Mucosa of stomach (tissue), 1 donor: ENCODE measurements at regions not wholly inside any gene's neighbourhood (a gene's known extent, or its start where the extent isn't known, plus 50 kb on each side); places are given as distances from the start of the nearest gene placed in this dataset.

Experiments used
- H3K27me3 ChIP-seq: one replicate; pipeline ENCODE4 v1.7.0; 2013; ENCODE audit warnings: mild to moderate bottlenecking, low read length; ENCODE audit not compliant: control insufficient read depth, insufficient read depth
- H3K36me3 ChIP-seq: one replicate; pipeline ENCODE4 v1.7.0; 2013; ENCODE audit warnings: low read length; ENCODE audit not compliant: control insufficient read depth, insufficient read depth
- H3K4me1 ChIP-seq: one replicate; pipeline ENCODE4 v1.7.0; 2013; ENCODE audit warnings: mild to moderate bottlenecking, low read length; ENCODE audit not compliant: control insufficient read depth, insufficient read depth
- H3K4me3 ChIP-seq: one replicate; pipeline ENCODE4 v1.7.0; 2013; ENCODE audit warnings: low read length
- H3K9ac ChIP-seq: one replicate; pipeline ENCODE4 v1.7.0; 2013; ENCODE audit warnings: mild to moderate bottlenecking, low read length, moderate library complexity
- H3K9me3 ChIP-seq: one replicate; pipeline ENCODE4 v1.7.0; 2013; ENCODE audit warnings: mild to moderate bottlenecking, low read length, moderate library complexity; ENCODE audit not compliant: control insufficient read depth
- donor health status: Pancreatic carcinoma.

- Histone ChIP-seq H3K9ac (no peak overlapping the region), H3K36me3 (no peaks in the 10 kb centered on the region), H3K27me3 (peaks cover 4% of the 10 kb centered on the region), H3K4me1 (no peaks in the 10 kb centered on the region), H3K9me3 (no peaks in the 10 kb centered on the region), H3K4me3 (no peak overlapping the region)
Measured at GRCh38 chr2:2708575-2709430, 377.7 kb upstream of the MYT1L start.

- no peak overlapping the region for H3K4me3 ChIP-seq
- H3K4me1 ChIP-seq: no peaks in the 10 kb centered on the region
- no peak overlapping the region for H3K9ac ChIP-seq
- H3K36me3 ChIP-seq: no peaks in the 10 kb centered on the region
- H3K27me3 ChIP-seq: no peaks in the 10 kb centered on the region
- no peaks in the 10 kb centered on the region for H3K9me3 ChIP-seq
Measured at GRCh38 chr2:2707206-2707991, 376.3 kb upstream of the MYT1L start.

DNA sequence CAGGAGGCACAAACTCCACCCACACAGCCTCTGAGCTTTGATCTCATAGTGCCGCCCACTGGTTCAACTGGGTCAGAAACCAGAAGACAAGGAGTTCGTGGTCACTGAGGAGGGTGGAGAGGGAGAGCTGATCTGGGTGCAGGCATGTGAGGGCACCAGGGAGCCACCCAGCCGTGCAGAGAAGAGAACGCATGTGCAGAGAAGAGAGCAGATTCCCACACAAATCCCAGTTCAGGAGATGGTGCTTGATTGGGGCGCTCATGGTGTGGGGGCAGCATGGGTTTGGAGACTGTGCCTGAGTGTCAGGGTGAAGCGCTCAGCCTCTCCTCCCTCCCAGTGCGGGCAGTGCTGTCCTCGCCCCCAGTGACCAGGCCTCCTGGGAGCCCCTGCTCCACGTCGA lies 375.2 kb upstream of the MYT1L start:
- no peaks in the 10 kb centered on the region for H3K9me3 ChIP-seq
- no peak overlapping the region for H3K9ac ChIP-seq
- H3K4me1 ChIP-seq: no peaks in the 10 kb centered on the region
- no peaks in the 10 kb centered on the region for H3K27me3 ChIP-seq
- H3K4me3 ChIP-seq: no peak overlapping the region
- H3K36me3 ChIP-seq: no peaks in the 10 kb centered on the region

DNA sequence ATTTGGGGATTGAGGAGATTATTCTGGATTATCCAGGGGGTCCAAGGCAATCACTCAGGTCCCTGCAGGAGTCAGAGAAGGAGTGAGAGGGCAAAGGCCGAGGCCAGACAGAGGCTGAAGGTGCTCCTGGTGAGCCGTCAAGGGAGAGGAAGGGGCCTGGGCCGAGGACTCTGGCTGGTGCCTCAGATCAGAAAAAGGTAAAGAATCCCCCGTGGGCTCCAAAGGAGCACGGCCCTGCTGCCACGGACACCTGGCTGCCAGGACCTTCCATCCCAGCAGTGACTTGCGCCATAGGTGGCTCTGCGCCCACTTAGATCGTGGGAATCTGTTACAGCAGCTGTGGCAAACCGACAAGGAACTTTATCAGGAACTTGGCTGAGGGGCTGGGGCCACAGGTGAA lies 374.8 kb upstream of the MYT1L start:
- Histone ChIP-seq H3K4me3 (no peak overlapping the region), H3K27me3 (no peaks in the 10 kb centered on the region), H3K9ac (no peak overlapping the region), H3K9me3 (no peaks in the 10 kb centered on the region), H3K36me3 (no peaks in the 10 kb centered on the region), H3K4me1 (no peaks in the 10 kb centered on the region)

DNA sequence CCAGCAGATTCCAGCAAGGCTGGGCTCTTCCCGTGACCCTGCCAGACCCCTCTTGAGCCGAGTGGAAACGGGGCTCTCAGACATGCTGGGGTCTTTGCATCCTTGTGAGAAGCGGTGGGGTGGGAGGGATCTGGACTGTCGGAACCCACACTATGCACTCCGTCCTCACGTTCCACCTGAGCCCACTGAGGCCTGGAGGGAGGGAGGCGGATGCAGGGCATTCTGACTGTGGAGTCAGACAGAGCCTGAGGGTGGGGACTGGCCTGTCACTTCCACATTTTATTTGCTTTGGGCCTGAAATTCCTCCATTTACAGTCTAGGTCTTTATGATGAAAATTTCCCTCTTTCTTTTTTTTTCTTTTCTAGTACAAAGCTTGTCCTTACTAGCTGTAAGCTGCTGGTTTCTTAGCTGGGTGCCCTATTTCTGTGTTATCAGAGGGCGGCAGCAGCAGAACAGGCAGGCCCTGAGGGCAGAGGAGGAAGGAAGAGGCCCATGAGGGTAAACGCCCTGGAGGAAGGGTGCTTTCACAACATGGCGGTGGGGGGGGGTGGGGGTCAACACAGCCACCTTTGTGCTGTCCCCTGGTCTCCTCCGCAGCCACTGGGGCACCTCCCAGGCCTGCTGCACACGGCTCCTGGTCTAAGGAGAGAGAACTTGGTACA lies 373.5 kb upstream of the MYT1L start:
- no peaks in the 10 kb centered on the region for H3K27me3 ChIP-seq
- no peaks in the 10 kb centered on the region for H3K9me3 ChIP-seq
- H3K9ac ChIP-seq: no peak overlapping the region
- no peaks in the 10 kb centered on the region for H3K4me1 ChIP-seq
- H3K4me3 ChIP-seq: no peak overlapping the region
- no peaks in the 10 kb centered on the region for H3K36me3 ChIP-seq

- Histone ChIP-seq H3K4me1 (no peaks in the 10 kb centered on the region), H3K9me3 (no peaks in the 10 kb centered on the region), H3K4me3 (no peak overlapping the region), H3K27me3 (no peaks in the 10 kb centered on the region), H3K9ac (no peak overlapping the region), H3K36me3 (no peaks in the 10 kb centered on the region)
Measured at GRCh38 chr2:2703762-2704427, 372.8 kb upstream of the MYT1L start.

DNA sequence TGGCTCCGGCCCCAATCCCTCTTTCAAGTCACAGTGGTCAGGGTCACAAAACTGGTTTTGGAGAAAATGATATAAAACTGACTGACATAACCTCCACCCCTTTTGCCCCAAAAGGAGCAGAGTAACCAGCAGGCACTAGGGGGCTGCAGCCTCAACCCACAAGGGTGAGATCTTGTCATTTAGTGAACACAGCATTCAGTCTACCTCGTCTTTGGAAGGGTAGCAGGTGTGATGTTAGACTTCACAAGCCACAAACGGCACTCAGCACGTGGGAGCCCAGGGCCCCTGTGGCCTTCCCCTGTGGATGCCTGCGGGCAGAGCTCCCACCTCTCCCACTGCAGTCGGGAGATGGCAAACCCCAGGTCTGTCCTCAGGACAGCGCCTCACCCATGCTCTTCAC lies 372.1 kb upstream of the MYT1L start:
- Histone ChIP-seq H3K4me3 (no peak overlapping the region), H3K9ac (no peak overlapping the region), H3K9me3 (no peaks in the 10 kb centered on the region), H3K4me1 (no peaks in the 10 kb centered on the region), H3K27me3 (no peaks in the 10 kb centered on the region), H3K36me3 (no peaks in the 10 kb centered on the region)

DNA sequence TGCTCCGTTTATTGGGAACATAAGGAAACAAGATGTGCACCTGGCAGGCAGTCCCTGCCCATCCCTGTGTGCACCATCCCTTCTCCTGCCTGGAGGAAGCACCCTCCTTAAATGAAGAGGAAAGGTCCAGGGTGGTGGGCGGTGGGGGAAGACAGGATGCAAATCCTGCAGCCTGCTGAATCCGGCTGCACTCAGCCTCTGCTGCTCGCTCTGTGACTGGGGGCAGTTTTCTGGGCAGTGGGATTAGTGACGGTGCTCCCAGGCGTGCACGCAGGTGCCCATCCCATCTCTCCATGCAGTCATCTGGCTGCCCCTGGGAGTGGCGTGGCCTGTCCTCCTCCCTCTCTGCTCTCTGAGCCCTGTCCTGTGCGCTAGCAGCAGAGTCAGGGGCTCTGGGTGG lies 371.3 kb upstream of the MYT1L start:
- Histone ChIP-seq H3K36me3 (no peaks in the 10 kb centered on the region), H3K9me3 (no peaks in the 10 kb centered on the region), H3K9ac (no peak overlapping the region), H3K4me1 (no peaks in the 10 kb centered on the region), H3K27me3 (no peaks in the 10 kb centered on the region), H3K4me3 (no peak overlapping the region)

DNA sequence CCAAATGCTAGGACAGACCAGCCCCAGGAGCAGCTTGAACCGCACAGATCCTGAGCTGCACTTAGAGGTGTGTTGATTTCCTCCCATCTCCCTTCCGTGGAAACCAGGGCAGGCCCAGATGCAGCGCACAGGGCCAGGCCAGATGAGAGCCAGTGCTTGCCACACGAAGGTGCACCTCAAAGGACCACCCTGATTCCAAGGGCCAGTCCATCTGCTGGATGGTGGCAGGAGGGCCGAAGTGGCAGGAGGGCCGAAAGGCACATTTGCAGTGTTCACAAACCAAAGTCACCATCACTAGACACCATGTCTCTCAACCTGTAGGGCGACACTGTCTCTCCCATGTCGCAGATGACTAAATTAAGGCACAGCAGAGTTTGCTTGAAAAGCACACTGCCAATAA lies 370.7 kb upstream of the MYT1L start:
- no peak overlapping the region for H3K9ac ChIP-seq
- no peak overlapping the region for H3K4me3 ChIP-seq
- H3K4me1 ChIP-seq: no peaks in the 10 kb centered on the region
- H3K9me3 ChIP-seq: no peaks in the 10 kb centered on the region
- no peaks in the 10 kb centered on the region for H3K27me3 ChIP-seq
- no peaks in the 10 kb centered on the region for H3K36me3 ChIP-seq

DNA sequence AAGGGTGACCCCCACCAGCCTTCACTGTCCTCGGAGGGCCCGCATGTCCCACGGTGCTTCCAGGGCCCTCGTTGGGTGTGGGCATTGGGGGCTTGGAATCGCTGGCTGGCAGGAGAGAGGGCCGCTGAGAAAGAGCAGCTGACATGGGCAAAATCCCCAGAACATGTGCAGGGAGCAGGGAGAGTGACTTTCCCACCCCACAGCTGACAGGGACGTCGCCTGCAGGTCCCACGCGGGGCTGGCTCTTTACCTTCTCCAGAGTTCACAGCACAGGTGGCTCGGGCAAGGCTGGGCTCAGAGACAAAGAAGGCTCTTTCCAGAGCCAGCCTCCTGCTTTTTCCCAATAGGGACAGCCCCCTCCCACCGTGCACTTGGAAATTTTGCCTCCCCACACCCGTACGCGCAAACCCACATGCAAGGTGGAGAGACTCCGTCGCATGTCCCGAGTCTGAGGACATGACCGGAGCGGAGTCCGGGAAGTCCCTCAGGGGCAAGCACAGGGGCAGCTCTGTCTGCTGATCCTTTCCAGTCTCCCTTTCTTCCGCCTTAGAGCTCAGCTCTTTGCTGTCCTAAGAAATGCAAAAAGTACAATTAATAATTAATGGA lies 370.2 kb upstream of the MYT1L start:
- H3K9ac ChIP-seq: no peak overlapping the region
- H3K4me1 ChIP-seq: no peaks in the 10 kb centered on the region
- no peaks in the 10 kb centered on the region for H3K9me3 ChIP-seq
- no peaks in the 10 kb centered on the region for H3K27me3 ChIP-seq
- H3K36me3 ChIP-seq: no peaks in the 10 kb centered on the region
- no peak overlapping the region for H3K4me3 ChIP-seq

DNA sequence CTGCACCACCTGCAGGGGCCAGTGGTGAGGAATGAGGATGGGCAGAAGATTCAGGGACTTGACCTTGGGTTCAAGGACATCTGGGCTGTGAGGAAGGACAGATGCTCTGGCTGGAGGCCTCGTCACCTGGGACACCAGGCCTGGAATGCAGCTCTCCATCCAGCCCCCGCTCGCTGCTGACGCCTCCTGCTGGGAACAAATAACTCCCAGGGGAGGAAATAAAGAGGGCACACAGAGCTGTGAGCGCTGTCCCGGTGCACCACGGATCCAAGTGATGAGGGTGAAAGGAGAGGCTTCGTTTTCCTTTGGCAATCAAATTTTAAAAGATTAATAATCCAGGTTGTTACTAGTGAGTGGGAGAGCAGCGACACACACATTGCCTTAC lies 368.0 kb upstream of the MYT1L start:
- H3K9ac ChIP-seq: no peak overlapping the region
- no peaks in the 10 kb centered on the region for H3K27me3 ChIP-seq
- no peaks in the 10 kb centered on the region for H3K9me3 ChIP-seq
- H3K4me3 ChIP-seq: no peak overlapping the region
- H3K36me3 ChIP-seq: no peaks in the 10 kb centered on the region
- no peaks in the 10 kb centered on the region for H3K4me1 ChIP-seq
